Right kidney (tissue), 1 donor: ENCODE measurements at regions not wholly inside any gene's neighbourhood (a gene's known extent, or its start where the extent isn't known, plus 50 kb on each side); places are given as distances from the start of the nearest gene placed in this dataset.
"Not testable (repeated sequence)": the region's sequence is repeated elsewhere in the genome, so short reads cannot be mapped to it uniquely, and the experiment has no call there.

Source experiments
- DNase-seq: peaks from one replicate; pipeline ENCODE4 v3.0.0-alpha.2; 2016

- no peak for DNase-seq
These were observed 127.6 kb upstream of the UNC5B start for GRCh38 chr10:71084818-71085126.

- peak; percentile 1 for DNase-seq
These were observed 126.5 kb upstream of the UNC5B start for GRCh38 chr10:71085689-71086438.

GRCh38 chr10:71086439-71087080 lies 125.8 kb upstream of the UNC5B start:
- DNase-seq = no peak

DNA sequence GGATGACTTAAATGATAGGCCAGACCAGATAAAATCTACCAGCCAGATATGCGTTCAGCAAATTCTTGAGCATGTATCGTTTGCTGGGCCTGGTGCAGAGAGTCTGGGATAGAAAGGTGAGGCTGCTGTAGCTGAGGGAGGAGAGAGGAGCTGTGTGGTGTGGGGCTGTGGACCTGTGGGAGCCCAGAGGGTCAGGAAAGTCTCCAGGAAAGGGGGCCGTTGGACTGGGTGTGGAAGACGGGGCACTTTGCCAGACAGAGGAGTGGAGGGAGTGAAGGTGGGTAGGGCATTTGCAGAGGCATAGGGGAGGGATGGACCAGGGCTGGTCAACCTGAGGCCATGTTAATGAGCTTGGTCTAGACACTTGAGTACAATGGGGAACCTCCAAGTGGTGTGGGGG lies 124.7 kb upstream of the UNC5B start:
- DNase-seq = peak; percentile 5

DNA sequence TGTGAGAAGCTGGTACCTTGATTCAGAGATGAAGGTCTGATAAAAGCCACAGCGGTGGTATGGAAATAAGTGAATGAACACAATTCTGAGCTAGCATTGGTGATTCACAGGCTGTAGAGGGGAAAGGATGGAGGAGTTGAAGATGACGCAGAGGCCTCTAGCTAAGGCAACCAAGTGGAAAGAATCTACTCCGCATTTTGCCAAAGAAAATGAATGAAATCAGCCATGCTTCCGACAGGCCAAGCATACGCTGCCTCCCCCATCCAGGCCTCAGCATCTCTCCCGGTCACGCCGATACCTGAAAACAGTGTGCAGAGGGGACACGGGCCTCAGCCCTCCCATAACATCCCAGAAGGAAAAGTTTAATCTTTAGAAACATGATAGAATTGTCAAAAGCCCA lies 124.3 kb upstream of the UNC5B start:
- peak; percentile 13 for DNase-seq

GRCh38 chr10:71088578-71088977 lies 123.8 kb upstream of the UNC5B start:
- not testable (repeated sequence) for DNase-seq

GRCh38 chr10:71089162-71089561 lies 123.2 kb upstream of the UNC5B start:
- DNase-seq = no peak

DNA sequence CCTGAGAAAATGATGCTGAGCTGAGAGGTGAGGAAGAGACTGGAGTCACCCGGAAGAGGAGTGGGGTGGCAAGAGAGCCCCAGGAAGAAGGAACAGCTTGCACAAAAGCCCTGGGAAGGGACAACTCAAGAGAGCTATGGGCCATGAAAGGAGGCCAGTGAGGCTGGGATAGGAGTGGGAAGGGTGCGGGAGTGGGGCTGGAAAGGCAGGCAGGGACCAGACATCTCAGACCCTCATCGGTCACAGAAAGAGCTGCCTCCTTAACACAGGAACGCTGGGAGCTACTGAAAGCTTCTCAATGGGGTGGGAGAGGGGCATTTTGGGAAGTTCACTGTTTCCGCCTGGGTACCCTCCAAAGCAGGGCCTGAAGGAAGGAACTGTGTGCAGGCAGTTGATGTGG lies 122.0 kb upstream of the UNC5B start:
- DNase-seq = no peak

DNA sequence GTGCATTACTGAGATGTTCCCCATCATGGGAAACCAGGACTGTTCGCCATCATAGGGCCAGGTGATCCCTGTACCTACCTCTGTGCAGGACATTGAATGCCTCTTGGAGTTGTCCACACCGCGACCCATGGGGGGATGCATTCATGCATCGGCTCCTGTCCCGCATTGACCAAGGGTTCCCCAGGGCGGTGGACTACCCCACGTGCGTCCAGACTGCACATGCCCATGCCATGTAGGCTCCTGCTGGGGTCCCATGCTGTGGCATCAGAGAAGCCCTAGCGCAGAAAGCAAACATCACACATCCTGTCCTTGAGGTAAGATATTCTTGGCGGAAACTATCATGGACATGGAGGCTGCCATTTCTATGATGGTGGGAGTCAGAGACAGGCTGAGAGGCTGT lies 121.6 kb upstream of the UNC5B start:
- no peak for DNase-seq

DNA sequence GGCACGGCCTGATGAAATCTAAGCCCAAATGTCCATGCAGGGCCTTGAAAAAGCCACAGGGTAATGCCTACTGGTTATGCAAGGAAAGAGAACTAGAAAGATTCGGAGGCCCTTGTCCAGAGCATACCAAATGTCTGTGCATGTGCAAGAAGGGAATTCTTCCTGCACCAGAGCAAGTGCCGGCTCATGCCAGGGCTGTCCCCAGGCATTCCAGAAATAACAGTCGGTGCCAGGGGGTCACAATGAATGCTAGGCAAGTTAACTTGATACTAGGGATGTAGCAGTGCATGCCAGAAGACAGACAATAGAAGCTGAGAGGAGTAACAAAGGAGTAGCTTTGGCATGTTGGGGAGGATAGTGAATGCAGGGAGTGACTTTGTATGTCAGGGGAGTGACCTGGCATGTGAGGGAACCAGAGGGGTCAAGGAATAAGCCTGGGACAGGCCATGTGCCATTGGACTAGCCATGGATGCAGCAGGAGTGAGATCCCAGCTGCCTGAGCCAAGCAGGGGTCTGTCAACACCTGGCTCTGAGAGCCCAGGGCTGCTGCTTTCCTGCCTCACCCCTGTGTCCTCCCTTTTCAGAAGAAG lies 119.5 kb upstream of the UNC5B start:
- DNase-seq = peak; percentile 44

GRCh38 chr10:71093531-71093930 lies 118.8 kb upstream of the UNC5B start:
- no peak for DNase-seq

GRCh38 chr10:71094712-71095390 lies 117.5 kb upstream of the UNC5B start:
- DNase-seq = no peak

- DNase-seq = no peak
These were observed 112.5 kb upstream of the UNC5B start for GRCh38 chr10:71099731-71100361.

GRCh38 chr10:71103961-71104360 lies 108.4 kb upstream of the UNC5B start:
- no peak for DNase-seq

DNA sequence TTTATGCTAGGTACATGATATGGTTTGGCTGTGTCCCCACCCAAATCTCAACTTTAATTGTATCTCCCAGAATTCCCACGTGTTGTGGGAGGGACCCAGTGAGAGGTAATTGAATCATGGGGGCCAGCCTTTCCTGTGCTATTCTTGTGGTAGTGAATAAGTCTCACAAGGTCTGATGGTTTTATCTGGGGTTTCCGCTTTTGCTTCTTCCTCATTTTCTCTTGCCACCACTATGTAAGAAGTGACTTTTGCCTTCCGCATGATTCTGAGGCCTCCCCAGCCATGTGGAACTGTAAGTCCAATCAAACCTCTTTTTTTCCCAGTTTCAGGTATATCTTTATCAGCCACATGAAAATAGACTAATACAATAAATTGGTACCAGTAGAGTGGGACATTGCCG lies 106.2 kb upstream of the UNC5B start:
- not testable (repeated sequence) for DNase-seq

- not testable (repeated sequence) for DNase-seq
These were observed 105.3 kb upstream of the UNC5B start for GRCh38 chr10:71107117-71107516.

GRCh38 chr10:71108042-71108441 lies 104.3 kb upstream of the UNC5B start:
- DNase-seq = not testable (repeated sequence)

GRCh38 chr10:71112138-71112785 lies 100.1 kb upstream of the UNC5B start:
- no peak for DNase-seq

GRCh38 chr10:71116426-71116825 lies 95.9 kb upstream of the UNC5B start:
- no peak for DNase-seq

DNA sequence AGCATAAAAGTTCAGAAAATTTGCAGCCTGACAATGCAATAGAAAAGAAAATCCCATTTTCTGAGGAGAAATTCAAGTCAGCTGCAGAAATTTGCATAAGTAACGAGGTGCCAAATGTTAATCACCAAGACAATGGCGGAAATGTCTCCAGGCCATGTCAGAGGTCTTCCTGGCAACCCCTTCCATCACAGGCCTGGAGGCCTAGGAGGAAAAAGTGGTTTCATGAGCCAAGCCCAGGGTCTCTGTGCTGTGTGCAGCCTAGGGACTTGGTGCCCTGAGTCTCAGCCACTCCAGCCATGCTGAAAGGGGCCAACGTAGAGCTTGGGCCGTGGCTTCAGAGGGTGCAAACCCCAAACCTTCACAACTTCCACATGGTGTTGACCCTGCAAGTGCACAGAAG lies 94.8 kb upstream of the UNC5B start:
- DNase-seq = not testable (repeated sequence)

- DNase-seq = no peak
These were observed 89.3 kb upstream of the UNC5B start for GRCh38 chr10:71123023-71123422.
